ENCODE measurements at regions not wholly inside any gene's neighbourhood (a gene's known extent, or its start where the extent isn't known, plus 50 kb on each side); places are given as distances from the start of the nearest gene placed in this dataset.

DNA sequence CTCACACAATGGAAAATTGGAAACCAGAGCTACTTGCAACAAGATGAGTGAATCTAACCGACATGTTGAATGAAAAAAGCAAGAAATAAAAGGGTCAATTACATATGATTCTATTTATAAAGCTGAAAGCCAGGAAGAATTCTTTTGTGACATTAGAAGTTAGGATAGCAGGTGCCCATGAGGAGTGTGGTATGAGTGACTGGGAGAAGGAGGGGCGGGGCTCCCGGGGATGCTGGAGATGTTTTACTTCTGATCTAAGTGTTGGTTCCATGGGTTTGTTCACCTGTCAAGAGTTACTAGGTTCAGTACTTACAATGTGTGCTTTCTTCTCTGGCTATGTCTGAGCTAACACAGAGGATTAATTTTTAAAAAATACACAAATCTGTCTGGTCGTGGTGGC is 60.8 kb downstream of the NSMCE3 start:
- TF ChIP-seq, protein P1, sequence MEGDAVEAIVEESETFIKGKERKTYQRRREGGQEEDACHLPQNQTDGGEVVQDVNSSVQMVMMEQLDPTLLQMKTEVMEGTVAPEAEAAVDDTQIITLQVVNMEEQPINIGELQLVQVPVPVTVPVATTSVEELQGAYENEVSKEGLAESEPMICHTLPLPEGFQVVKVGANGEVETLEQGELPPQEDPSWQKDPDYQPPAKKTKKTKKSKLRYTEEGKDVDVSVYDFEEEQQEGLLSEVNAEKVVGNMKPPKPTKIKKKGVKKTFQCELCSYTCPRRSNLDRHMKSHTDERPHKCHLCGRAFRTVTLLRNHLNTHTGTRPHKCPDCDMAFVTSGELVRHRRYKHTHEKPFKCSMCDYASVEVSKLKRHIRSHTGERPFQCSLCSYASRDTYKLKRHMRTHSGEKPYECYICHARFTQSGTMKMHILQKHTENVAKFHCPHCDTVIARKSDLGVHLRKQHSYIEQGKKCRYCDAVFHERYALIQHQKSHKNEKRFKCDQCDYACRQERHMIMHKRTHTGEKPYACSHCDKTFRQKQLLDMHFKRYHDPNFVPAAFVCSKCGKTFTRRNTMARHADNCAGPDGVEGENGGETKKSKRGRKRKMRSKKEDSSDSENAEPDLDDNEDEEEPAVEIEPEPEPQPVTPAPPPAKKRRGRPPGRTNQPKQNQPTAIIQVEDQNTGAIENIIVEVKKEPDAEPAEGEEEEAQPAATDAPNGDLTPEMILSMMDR (IDR thresholded peaks at IDR 0.05), result no peak
- TF ChIP-seq POLR2AphosphoS5 (IDR thresholded peaks at IDR 0.05; ENCODE audit: low read depth, low read length), result no peak

All from Panc1 (cell line).